ENCODE measurements at regions not wholly inside any gene's neighbourhood (a gene's known extent, or its start where the extent isn't known, plus 50 kb on each side); places are given as distances from the start of the nearest gene placed in this dataset.

DNA sequence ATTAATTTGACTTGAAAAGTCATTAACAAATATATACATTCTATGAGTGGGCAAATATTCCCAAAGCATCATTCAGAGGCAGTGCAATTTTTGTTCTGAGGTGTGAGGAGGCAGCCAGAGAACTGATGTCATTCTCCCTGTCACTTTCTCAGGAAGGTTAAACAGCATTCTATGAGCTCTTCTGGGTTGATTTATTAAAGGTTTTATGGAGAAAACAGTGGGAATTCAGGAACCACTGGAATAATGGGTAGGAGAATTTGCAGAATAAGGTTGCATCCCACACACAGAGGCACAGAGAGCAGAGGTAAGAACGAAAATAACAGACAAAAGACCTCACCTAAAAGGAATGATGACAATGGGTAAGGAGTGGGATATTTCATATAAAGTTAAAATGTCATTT lies 860.6 kb downstream of the TFAP2A start:
- Histone ChIP-seq H3K4me3 (replicated peaks in 1 of 3; ENCODE audit: insufficient read depth in 1 of 3, low read depth in 1 of 3, low read length in 3 of 3) (no peak overlapping the region), H3K27me3 (ENCODE audit: control insufficient read depth in 2 of 2, insufficient read depth in 2 of 2, low read length in 2 of 2) (no peaks in the 10 kb centered on the region), H3K9me1 (replicated peaks; ENCODE audit: control insufficient read depth, extremely low read depth, insufficient read depth, low read length) (no peaks in the 10 kb centered on the region), H3K79me2 (ENCODE audit: control insufficient read depth, insufficient read depth, low read length) (no peaks in the 10 kb centered on the region), H2AFZ (ENCODE audit: low read depth, low read length) (no peak overlapping the region), H3K27ac (ENCODE audit: insufficient read depth, low read depth, low read length) (no peak overlapping the region), H3K9ac (replicated peaks; ENCODE audit: extremely low read depth, insufficient read depth, low read length) (no peak overlapping the region), H3K4me2 (ENCODE audit: insufficient read depth, low read length) (no peak overlapping the region), H3K9me3 (replicated peaks; ENCODE audit: control insufficient read depth, insufficient read depth, low read length) (no peaks in the 10 kb centered on the region), H3K4me1 (ENCODE audit: control insufficient read depth, extremely low read depth, insufficient read depth, low read length) (no peaks in the 10 kb centered on the region), H3K36me3 (ENCODE audit: control insufficient read depth in 2 of 2, extremely low read depth in 1 of 2, insufficient read depth in 2 of 2, low read length in 2 of 2) (no peaks in the 10 kb centered on the region), H4K20me1 (replicated peaks; ENCODE audit: control insufficient read depth, extremely low read depth, insufficient read depth, low read length) (no peaks in the 10 kb centered on the region)
- DNase-seq (ENCODE audit: low read depth, low spot score) (no peak), FAIRE-seq (no peak)
- intact Hi-C loops (cut with micrococcal nuclease) (no loop called here), dilution Hi-C loops (cut with MboI; ENCODE audit: extremely low pct_ligation_motif_present, low sequenced_read_pairs) (no loop called here)
- ChIA-PET CTCF (no interaction called here), POLR2A (no interaction called here)
- BruUV-seq (replicated peaks): no TSS peak
- TF ChIP-seq GATA2 (IDR thresholded peaks at IDR 0.05; ENCODE audit: insufficient read depth, insufficient read length, low read depth, low read length) (no peak), EZH2 (IDR thresholded peaks at IDR 0.05; ENCODE audit: borderline replicate concordance, low read depth, low read length, severe bottlenecking) (no peak), POLR2A (IDR thresholded peaks at IDR 0.05; ENCODE audit: low read depth, low read length) (no peak), CTCF (IDR thresholded peaks at IDR 0.05; ENCODE audit: extremely low read depth in 1 of 2, insufficient read depth in 1 of 2, low read depth in 1 of 2, low read length in 2 of 2) (no peak), JUN (IDR thresholded peaks at IDR 0.05; ENCODE audit: borderline replicate concordance, insufficient read depth, insufficient read length, low read depth) (no peak), FOS (IDR thresholded peaks at IDR 0.05; ENCODE audit: borderline replicate concordance, insufficient read depth, low read length) (no peak), POLR2AphosphoS5 (IDR thresholded peaks at IDR 0.05; ENCODE audit: insufficient read depth, low read depth, low read length) (no peak), MYC (IDR thresholded peaks at IDR 0.05; ENCODE audit: low read depth, low read length) (no peak)
- TF ChIP-seq, protein P1, sequence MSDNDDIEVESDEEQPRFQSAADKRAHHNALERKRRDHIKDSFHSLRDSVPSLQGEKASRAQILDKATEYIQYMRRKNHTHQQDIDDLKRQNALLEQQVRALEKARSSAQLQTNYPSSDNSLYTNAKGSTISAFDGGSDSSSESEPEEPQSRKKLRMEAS (IDR thresholded peaks at IDR 0.05; ENCODE audit: insufficient read depth, insufficient read length): no peak
